Trophoblast cell (in vitro differentiated cells and primary cell): ENCODE measurements at regions not wholly inside any gene's neighbourhood (a gene's known extent, or its start where the extent isn't known, plus 50 kb on each side); places are given as distances from the start of the nearest gene placed in this dataset.
"Not testable (repeated sequence)": the region's sequence is repeated elsewhere in the genome, so short reads cannot be mapped to it uniquely, and the experiment has no call there.

ENCODE experiments used
- DNase-seq, 2 donors: peaks; one replicate each; pipeline ENCODE4 v3.0.0-alpha.2; 2016
- H2AFZ ChIP-seq: 2 replicates; pipeline ENCODE4 v1.6.1; 2013; ENCODE audit warnings: low read length, moderate library complexity, mild to moderate bottlenecking; ENCODE audit not compliant: insufficient read depth, poor library complexity
- H2AK5ac ChIP-seq: 2 replicates; pipeline ENCODE4 v1.6.1; 2013; ENCODE audit warnings: mild to moderate bottlenecking, low read length
- H2BK120ac ChIP-seq: 2 replicates; pipeline ENCODE4 v1.6.1; 2013; ENCODE audit warnings: low read length, mild to moderate bottlenecking, moderate library complexity; ENCODE audit not compliant: insufficient read depth, poor library complexity
- H2BK12ac ChIP-seq: 2 replicates; pipeline ENCODE4 v1.6.1; 2013; ENCODE audit warnings: mild to moderate bottlenecking, low read length, moderate library complexity
- H2BK5ac ChIP-seq: 2 replicates; pipeline ENCODE4 v1.6.1; 2013; ENCODE audit warnings: low read length, low read depth, moderate library complexity, mild to moderate bottlenecking; ENCODE audit not compliant: poor library complexity
- H3K14ac ChIP-seq: 2 replicates; pipeline ENCODE4 v1.6.1; 2013; ENCODE audit warnings: mild to moderate bottlenecking, low read length
- H3K18ac ChIP-seq: 2 replicates; pipeline ENCODE4 v1.6.1; 2013; ENCODE audit warnings: mild to moderate bottlenecking, low read length
- H3K23ac ChIP-seq: 2 replicates; pipeline ENCODE4 v1.6.1; 2013; ENCODE audit warnings: low read length
- H3K27ac ChIP-seq: 2 replicates; pipeline ENCODE4 v1.5.1; 2013; ENCODE audit warnings: low read depth, mild to moderate bottlenecking, inconsistent platforms, low read length, moderate library complexity
- H3K27me3 ChIP-seq: 2 replicates; pipeline ENCODE4 v1.6.1; 2013; ENCODE audit warnings: inconsistent platforms, mild to moderate bottlenecking, low read length, moderate library complexity; ENCODE audit not compliant: insufficient read depth
- H3K36me3 ChIP-seq, 2 experiments: 1 replicate in 1 of 2; 2 replicates in 1 of 2; pipeline ENCODE4 v1.6.1; 2013; ENCODE audit warnings: low read length in 2 of 2, mild to moderate bottlenecking in 2 of 2, moderate library complexity in 1 of 2; ENCODE audit not compliant: insufficient read depth in 2 of 2, control insufficient read depth in 1 of 2
- H3K4ac ChIP-seq: 2 replicates; pipeline ENCODE4 v1.6.1; 2013; ENCODE audit warnings: low read depth, mild to moderate bottlenecking, low read length, moderate library complexity
- H3K4me1 ChIP-seq, 2 experiments: 1 replicate in 1 of 2; 2 replicates in 1 of 2; pipeline ENCODE4 v1.6.1; 2013; ENCODE audit warnings: low read length in 2 of 2, mild to moderate bottlenecking in 2 of 2, moderate library complexity in 1 of 2; ENCODE audit not compliant: insufficient read depth in 2 of 2, control insufficient read depth in 1 of 2
- H3K4me2 ChIP-seq: 2 replicates; pipeline ENCODE4 v1.6.1; 2013; ENCODE audit warnings: inconsistent platforms, mild to moderate bottlenecking, low read length, moderate library complexity
- H3K4me3 ChIP-seq: 2 replicates; pipeline ENCODE4 v1.5.1; 2013; ENCODE audit warnings: mild to moderate bottlenecking, low read depth, low read length, inconsistent platforms
- H3K79me1 ChIP-seq: one replicate; pipeline ENCODE4 v1.6.1; 2013; ENCODE audit warnings: low read length
- H3K79me2 ChIP-seq: 2 replicates; pipeline ENCODE4 v1.6.1; 2013; ENCODE audit warnings: low read length, mild to moderate bottlenecking; ENCODE audit not compliant: control insufficient read depth, insufficient read depth, poor library complexity
- H3K9ac ChIP-seq: 2 replicates; pipeline ENCODE4 v1.6.1; 2013; ENCODE audit warnings: mild to moderate bottlenecking, low read length
- H3K9me3 ChIP-seq: 2 replicates; pipeline ENCODE4 v1.6.1; 2013; ENCODE audit warnings: low read depth, mild to moderate bottlenecking, control low read depth, inconsistent platforms, low read length; ENCODE audit not compliant: insufficient read depth
- H4K12ac ChIP-seq: 2 replicates; pipeline ENCODE4 v1.6.1; 2013; ENCODE audit warnings: low read depth, mild to moderate bottlenecking, low read length, moderate library complexity
- H4K8ac ChIP-seq: 2 replicates; pipeline ENCODE4 v1.6.1; 2013; ENCODE audit warnings: low read depth, mild to moderate bottlenecking, low read length, moderate library complexity
- H4K91ac ChIP-seq: one replicate; pipeline ENCODE4 v1.6.1; 2013; ENCODE audit warnings: low read depth, mild to moderate bottlenecking, low read length, moderate library complexity
- WGBS: extraction: QIAGEN DNeasy Blood & Tissue Kit; methylation state at CpG from one replicate; pipeline ENCODE4 v1.1.7; 2013; ENCODE audit warnings: missing lambda C conversion rate; ENCODE audit not compliant: insufficient read length, insufficient coverage; ENCODE audit errors: extremely low coverage; 5-methylcytosine and 5-hydroxymethylcytosine counted together

DNA sequence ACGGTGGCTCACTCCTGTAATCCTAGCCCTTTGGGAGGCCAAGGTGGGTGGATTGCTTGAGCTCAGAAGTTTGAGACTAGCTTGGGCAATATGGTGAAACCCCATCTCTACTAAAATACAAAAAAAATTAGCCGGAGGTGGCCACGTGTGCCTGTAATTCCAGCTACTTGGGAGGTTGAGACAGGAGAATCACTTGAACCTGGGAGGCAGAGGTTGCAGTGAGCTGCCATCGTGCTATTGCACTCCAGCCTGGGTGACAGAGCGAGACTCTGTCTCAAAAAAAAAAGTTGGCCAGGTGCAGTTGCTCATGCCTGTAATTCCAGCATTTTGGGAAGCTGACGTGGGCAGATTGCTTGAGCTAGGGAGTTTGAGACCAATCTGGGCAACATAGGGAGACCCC lies 79.2 kb upstream of the CLINT1 start:
- DNase-seq: peak; percentile 83 to 89
- H4K12ac ChIP-seq, H3K4ac ChIP-seq, H2BK12ac ChIP-seq, H2AFZ ChIP-seq, H3K14ac ChIP-seq, H3K9me3 ChIP-seq, H3K4me3 ChIP-seq, H3K23ac ChIP-seq, H2BK120ac ChIP-seq, H3K36me3 ChIP-seq, H3K18ac ChIP-seq, H2AK5ac ChIP-seq, H3K79me2 ChIP-seq, H4K8ac ChIP-seq, H3K27me3 ChIP-seq, H4K91ac ChIP-seq, H2BK5ac ChIP-seq, H3K27ac ChIP-seq, H3K79me1 ChIP-seq, H3K4me2 ChIP-seq, H3K4me1 ChIP-seq, H3K9ac ChIP-seq: not testable (repeated sequence)
- no CpG with 5 or more reads among the region's 6 CpGs for WGBS

GRCh38 chr5:157936776-157937501 lies 78.0 kb upstream of the CLINT1 start:
- not testable (repeated sequence) for H3K14ac ChIP-seq, H3K27ac ChIP-seq, H2AK5ac ChIP-seq, H2BK5ac ChIP-seq, H3K4me1 ChIP-seq, H4K12ac ChIP-seq, H3K36me3 ChIP-seq, H4K91ac ChIP-seq, H3K79me2 ChIP-seq, H3K23ac ChIP-seq, H3K18ac ChIP-seq, H3K27me3 ChIP-seq, H2BK12ac ChIP-seq, H2BK120ac ChIP-seq, H3K79me1 ChIP-seq, H3K9me3 ChIP-seq, H4K8ac ChIP-seq, H3K9ac ChIP-seq, H3K4ac ChIP-seq, H3K4me2 ChIP-seq, H2AFZ ChIP-seq, H3K4me3 ChIP-seq
- DNase-seq: peak; percentile 85 to 89
- WGBS: no CpG with 5 or more reads among the region's 3 CpGs

DNA sequence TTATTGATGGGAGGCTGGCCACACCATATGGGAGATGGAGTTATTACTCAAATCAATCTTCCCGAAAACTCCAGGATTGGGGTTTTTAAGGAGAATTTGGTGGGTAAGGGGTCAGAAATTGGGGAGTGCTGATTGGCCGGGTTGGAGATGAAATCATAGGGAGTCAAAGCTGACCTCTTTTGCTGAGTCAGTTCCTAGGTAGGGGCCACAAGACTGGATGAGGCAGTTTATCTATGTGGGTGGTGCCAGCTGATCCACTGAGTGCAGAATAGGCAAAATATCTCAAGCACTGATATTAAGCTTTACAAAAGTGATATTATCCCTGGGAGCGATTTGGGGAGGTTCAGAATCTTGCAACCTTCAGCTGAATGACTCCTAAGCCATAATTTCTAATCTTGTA lies 75.7 kb upstream of the CLINT1 start:
- no peak overlapping the region for H4K8ac ChIP-seq
- H3K36me3 ChIP-seq: no peaks in the 10 kb centered on the region
- H2AFZ ChIP-seq: no peak overlapping the region
- no peak overlapping the region for H2BK120ac ChIP-seq
- H2AK5ac ChIP-seq: no peak overlapping the region
- no peak overlapping the region for H2BK5ac ChIP-seq
- no peak overlapping the region for H4K91ac ChIP-seq
- H3K79me2 ChIP-seq: no peaks in the 10 kb centered on the region
- WGBS: no CpG with 5 or more reads among the region's 3 CpGs
- H3K4ac ChIP-seq: no peak overlapping the region
- no peak for DNase-seq
- no peaks in the 10 kb centered on the region for H3K4me1 ChIP-seq
- H4K12ac ChIP-seq: no peak overlapping the region
- no peak overlapping the region for H3K4me2 ChIP-seq
- no peak overlapping the region for H3K23ac ChIP-seq
- peaks cover 1% of the 10 kb centered on the region for H3K9me3 ChIP-seq
- H3K18ac ChIP-seq: no peak overlapping the region
- H3K9ac ChIP-seq: no peak overlapping the region
- H2BK12ac ChIP-seq: no peak overlapping the region
- H3K27me3 ChIP-seq: no peaks in the 10 kb centered on the region
- no peak overlapping the region for H3K27ac ChIP-seq
- no peaks in the 10 kb centered on the region for H3K79me1 ChIP-seq
- no peak overlapping the region for H3K4me3 ChIP-seq
- H3K14ac ChIP-seq: no peak overlapping the region

- Histone ChIP-seq H3K79me1 (no peaks in the 10 kb centered on the region), H3K14ac (no peak overlapping the region), H3K4me3 (no peak overlapping the region), H3K4ac (no peak overlapping the region), H3K9me3 (peaks cover 1% of the 10 kb centered on the region), H3K27me3 (no peaks in the 10 kb centered on the region), H3K23ac (no peak overlapping the region), H4K91ac (no peak overlapping the region), H2BK5ac (no peak overlapping the region), H2BK12ac (no peak overlapping the region), H2BK120ac (no peak overlapping the region), H3K36me3 (no peaks in the 10 kb centered on the region), H4K12ac (no peak overlapping the region), H3K18ac (no peak overlapping the region), H3K27ac (no peak overlapping the region), H4K8ac (no peak overlapping the region), H3K9ac (no peak overlapping the region), H2AK5ac (no peak overlapping the region), H3K4me2 (no peak overlapping the region), H2AFZ (no peak overlapping the region), H3K4me1 (no peaks in the 10 kb centered on the region), H3K79me2 (no peaks in the 10 kb centered on the region)
- DNase-seq: peak; percentile 70 to 93
- WGBS: no CpG with 5 or more reads among the region's 5 CpGs
Measured at GRCh38 chr5:157933005-157933404, 74.1 kb upstream of the CLINT1 start.
